HG02870 (cell line): ENCODE measurements at regions not wholly inside any gene's neighbourhood (a gene's known extent, or its start where the extent isn't known, plus 50 kb on each side); places are given as distances from the start of the nearest gene placed in this dataset.

ENCODE experiments used
- ATAC-seq: cut with Tn5 transposase; IDR thresholded peaks from one replicate; pipeline ENCODE4 v1.9.1; 2021; ENCODE audit warnings: mild to moderate bottlenecking, moderate library complexity; ENCODE audit not compliant: unreplicated experiment

DNA sequence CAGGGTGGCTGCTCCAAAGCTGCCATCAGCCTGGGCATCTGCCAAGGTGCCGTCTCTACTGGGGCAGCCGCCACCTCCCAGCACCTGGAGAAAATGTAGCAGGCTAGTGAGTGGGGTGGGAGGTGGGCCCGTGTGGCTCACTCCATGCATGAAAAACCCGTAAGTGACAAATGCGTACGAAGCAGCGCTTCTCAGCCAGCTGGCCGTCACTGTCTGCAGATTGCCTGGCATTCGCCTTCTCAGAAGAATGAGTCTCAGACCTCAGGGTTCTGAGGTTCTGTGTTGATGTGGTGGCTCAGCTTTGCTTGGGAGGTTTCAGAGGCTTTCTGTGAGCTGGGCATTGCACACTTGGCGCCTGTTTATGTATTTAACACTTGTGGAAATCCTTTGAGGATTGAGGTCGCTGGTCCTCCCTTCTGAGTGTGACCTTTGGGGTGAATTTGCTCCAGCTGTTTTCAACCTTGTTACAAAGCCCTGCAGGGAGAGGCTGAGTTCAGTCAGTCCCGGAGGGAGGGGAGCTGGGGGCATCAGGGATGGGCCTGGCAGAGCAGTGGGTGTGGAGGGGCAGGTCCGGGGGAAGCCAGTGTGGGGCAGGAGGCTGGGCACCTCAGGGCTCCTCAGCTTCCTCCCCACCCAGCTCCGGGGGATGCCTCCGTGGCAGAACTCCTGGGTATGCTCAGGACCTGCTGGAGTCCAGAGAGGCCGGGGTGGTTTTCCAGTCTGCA lies 977.0 kb downstream of the TBC1D22A start:
- ATAC-seq = no peak

DNA sequence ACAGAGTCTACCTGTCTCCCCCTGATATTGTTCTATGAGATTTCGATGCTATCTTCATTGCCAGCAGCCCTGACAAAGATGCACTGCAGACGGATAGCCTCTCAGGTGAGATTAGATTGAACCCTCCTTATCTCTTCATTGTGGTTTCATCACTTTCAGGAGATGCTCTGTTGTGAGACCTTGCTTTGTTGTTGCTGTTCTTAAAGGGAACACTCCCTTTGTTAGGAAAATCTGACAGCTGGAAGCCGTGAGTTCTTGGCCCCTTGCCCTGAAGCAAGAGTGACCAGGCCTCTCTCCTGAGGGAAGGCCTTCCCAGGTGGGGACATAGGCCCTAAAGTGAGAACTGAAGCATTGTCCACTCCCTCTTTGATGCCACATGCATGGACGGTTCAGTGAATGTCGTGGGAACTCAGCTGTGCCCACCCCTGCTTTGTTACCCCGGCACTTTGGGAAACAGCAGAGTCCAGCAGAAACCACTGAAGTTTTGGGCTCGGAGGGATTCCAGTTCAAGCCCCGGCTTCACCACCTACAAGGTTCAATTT lies 976.1 kb downstream of the TBC1D22A start:
- no peak for ATAC-seq

- no peak for ATAC-seq
Measured at GRCh38 chr22:47736186-47737034, 974.0 kb downstream of the TBC1D22A start.

DNA sequence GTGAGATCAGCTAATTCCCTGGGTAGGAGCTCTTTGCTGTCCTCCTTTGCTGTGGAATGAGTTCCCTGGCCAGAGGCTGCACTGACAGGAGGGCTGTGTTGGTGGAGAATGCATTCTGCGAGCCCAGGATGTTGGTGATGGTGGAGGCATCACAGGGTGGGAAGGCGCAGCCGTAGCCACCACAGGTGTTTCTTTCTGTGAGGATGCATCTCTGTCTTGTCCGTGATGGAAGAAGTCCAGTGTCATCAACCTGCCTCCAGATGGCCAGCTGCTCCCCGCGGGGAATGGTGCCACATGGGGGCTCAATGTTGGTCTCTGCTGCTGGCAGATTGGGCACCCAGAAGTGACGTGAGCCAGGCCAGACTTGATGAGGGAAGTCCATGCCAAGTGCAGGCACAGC lies 972.1 kb downstream of the TBC1D22A start:
- ATAC-seq = no peak

- no peak for ATAC-seq
Measured at GRCh38 chr22:47727641-47728040, 965.2 kb downstream of the TBC1D22A start.

DNA sequence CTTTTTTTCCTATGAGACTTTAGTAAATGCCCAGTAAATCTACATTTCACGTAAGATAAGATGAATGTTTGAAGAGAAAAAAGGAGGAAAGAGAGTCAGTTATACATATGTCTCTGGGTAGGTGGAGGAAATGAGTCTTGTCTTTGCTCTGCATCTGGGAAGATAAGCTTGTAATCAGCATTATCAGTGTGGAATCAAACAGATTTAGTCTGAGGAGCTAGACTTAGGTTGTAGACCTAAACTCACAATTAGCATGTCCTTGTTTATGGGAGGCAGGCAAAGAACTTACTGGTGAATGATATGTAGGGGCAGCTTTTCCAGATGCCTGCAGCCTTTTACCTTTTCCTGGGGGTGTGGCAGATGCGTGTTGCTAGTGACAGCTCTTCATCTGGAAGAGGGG lies 962.3 kb downstream of the TBC1D22A start:
- ATAC-seq = no peak

DNA sequence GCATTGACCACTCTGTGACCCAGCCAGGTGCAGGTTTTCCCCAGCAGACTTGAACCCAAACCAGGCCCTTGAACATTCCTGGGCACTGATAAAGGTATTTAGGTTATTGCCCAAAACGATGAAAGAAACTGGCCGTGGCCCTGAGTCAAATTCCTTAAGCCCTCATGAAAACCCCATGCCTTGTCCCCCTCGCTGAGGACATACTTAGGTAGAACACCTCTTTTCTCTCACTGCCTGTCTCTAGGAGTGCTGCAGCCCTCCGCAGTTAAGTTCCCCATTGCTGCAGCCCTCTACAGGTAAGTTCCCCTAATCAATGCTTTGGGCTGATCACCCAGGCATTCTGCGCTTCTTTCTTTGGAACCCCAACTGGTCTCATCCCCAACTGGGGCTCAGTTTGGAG lies 961.6 kb downstream of the TBC1D22A start:
- no peak for ATAC-seq

GRCh38 chr22:47718337-47718736 lies 955.9 kb downstream of the TBC1D22A start:
- ATAC-seq = no peak

DNA sequence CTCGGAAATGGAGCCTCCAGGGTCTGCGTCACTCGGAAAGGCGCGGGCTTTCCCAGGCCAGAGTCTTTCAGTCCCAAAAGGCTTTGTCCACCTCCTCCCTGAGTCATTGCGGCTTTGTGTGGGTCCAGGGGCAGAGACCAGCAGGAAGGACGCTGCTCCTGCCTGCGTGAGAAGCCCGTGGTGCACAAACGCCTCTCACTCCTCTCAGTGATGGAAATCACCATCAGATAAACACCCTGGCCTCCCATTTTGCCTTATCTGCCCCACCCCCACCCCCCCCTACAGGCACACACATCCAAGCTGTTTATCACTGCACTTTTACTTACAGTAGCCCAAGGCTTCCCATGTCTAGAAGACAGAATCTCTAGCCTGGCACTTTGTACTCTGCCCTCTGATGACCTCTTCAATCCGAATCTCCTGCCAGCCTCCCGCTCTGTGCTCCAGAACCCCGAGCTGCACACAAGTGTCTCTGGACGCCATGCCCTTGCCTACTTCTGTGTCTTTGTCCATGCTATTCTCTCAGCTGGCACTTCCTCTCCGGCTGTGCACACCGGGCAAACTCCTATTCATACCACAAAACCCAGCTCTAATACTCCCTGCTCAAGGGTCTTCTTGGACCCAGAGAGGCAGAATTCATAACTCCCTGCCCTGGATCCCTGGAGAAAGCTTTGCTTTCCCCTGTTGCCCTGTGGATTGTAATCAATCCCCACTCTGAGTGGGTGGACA lies 954.6 kb downstream of the TBC1D22A start:
- ATAC-seq = no peak

DNA sequence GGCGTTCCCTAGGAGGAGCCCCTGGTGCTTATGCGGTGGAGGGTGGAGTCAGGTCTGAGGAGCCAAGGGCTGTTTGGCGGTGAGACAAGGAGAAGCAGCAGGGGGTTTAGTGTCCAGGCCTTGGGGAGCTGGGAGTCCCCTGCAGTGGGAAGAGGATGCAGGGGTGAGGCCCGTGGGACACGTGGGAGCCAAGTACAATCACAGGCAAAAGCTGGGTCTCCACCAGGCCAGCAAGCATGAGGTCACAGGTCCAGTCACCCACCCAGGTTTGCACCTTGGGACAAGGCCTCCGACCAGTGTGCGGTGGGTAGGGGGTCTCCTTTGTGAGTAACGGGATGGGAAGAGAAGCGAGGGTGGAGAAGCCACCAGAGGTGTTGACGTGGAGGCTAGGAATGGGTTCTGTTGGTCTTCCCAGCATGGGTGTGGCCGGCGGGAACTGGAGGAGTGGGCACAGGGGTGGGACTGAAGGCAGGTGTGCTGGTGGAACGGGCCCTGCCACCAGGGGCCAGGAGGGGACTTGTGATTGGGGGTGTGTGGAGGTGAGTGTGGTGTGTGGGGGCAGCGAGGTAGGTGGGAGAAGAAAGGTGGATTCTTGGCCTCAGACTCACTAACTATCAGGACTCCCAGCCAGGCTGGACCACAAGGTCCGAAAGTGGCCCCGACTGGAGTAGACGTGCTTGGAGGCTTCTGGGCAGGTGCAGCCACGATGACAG lies 953.6 kb downstream of the TBC1D22A start:
- no peak for ATAC-seq

DNA sequence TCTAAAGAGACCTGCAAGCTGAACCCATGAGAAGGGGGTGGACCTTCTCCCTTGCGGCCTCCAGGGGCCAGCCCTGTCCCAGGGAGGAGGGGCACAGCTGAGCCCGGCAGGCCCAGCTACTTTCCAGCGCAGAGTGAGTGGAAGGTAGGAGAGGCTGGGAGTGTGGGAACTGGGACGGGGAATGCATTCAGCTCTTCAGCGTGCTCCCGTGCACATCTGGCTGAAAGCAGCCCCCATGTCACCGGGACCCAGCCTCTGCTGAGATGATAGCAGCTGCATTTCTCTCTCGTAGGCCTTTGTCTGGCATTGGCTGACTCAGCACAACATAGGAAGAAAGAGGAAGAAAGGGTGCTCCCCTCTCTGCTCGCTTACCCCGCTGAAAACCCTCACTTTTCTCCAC lies 951.5 kb downstream of the TBC1D22A start:
- no peak for ATAC-seq

GRCh38 chr22:47710135-47710534 lies 947.7 kb downstream of the TBC1D22A start:
- ATAC-seq = no peak

GRCh38 chr22:47705350-47705749 lies 942.9 kb downstream of the TBC1D22A start:
- ATAC-seq = no peak

- no peak for ATAC-seq
Measured at GRCh38 chr22:47698906-47699305, 936.5 kb downstream of the TBC1D22A start.

- no peak for ATAC-seq
Measured at GRCh38 chr22:47697861-47698260, 935.4 kb downstream of the TBC1D22A start.

DNA sequence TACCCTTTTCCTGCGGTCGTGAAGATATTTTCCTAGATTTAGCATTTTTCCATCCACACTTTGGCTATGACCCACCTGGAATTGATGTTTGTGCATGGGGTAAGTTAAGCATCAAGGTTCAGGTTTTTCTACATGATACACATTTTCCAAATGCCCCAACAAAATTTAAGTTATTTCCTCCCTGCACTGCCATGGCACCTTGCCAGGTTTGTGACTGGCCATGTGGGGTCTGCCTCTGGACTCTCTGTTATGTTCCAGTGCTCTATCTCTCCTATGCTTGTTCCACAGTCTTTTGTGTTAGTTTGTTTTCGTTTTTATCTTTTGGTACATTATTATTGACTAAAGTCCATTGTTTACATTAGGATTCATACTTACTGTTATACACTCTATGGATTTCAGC lies 934.3 kb downstream of the TBC1D22A start:
- no peak for ATAC-seq

DNA sequence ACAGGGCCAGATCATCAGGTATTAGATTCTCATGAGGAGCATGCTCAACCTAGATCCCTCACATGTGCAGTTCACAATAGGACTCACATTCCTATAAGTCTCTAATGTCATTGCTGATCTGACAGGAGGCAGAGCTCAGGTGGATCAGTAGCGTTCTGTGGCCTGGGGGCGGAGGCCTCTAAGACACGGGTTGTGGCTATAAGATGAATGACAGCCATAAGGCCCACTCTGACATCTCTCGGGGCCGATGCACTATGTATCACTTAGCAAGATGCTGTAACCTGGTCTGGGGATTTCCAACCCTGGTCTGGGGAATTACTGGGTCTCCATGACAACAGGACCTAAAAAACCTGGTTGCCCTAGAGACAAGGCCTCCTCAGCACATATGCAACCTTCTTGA lies 932.7 kb downstream of the TBC1D22A start:
- no peak for ATAC-seq

DNA sequence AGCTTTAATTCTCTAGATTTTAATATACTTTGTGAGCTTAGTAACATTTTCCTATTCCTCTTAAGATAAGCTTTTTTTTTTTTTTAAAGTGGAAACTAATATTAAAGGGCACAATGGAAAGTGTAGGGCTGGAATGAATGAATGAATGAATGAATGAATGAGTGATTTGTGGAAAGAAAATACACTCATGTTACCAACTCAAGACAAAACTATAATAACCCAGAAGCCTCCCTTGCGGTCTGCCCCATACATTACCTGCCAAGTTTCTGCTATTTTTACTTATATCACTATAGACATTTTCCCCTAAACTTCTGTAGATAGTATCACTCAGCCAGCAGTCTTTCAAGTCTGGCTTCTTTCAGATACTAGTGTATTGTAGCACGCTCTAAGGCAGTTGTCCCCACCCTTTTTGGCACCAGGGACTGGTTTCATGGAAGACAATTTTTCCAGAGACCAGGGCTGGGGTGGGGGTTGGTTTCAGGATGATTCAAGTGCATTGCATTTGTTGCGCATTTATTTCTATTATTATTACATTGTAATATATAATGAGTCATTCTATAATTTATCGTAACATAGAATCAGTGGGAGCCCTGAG lies 932.2 kb downstream of the TBC1D22A start:
- no peak for ATAC-seq

DNA sequence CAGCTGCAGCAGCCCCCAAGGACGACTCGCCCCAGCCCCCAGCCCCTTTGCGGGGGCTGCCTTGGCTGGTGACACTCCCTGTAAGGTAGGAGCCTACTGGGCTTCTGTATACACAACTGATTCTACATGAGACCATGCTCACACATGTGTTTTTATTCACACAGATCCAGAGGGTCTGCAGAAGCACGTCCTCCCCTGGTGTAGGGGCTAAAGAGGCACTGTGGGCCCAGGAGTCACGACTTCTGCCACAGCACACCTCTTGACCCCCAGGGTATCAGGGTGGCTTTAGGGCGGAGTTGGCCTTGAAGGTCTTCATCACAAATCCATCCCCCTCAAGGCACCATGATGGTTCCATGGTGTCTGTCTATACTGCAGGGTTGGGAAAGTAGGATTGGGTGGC lies 931.2 kb downstream of the TBC1D22A start:
- ATAC-seq = no peak

- ATAC-seq = no peak
Measured at GRCh38 chr22:47692811-47693210, 930.4 kb downstream of the TBC1D22A start.
